Astrocyte (in vitro differentiated cells and primary cell): ENCODE measurements at regions not wholly inside any gene's neighbourhood (a gene's known extent, or its start where the extent isn't known, plus 50 kb on each side); places are given as distances from the start of the nearest gene placed in this dataset.

Source experiments
- DNase-seq: peaks from one replicate; pipeline ENCODE4 v3.0.0-alpha.2; 2010; ENCODE audit warnings: low read depth
- FAIRE-seq: peaks from 2 replicates; lab custom pipeline; 2011; peaks lifted over from hg19 to GRCh38; lab: Jason Lieb, UNC
- H2AFZ ChIP-seq: 2 replicates; pipeline ENCODE4 v1.6.0; 2012; ENCODE audit warnings: low read depth, low read length, inconsistent platforms
- H3K27ac ChIP-seq: 2 replicates; pipeline ENCODE4 v1.5.1; 2011; ENCODE audit warnings: low read depth, low read length, inconsistent platforms
- H3K27me3 ChIP-seq: 2 replicates; pipeline ENCODE4 v1.6.0; 2011; ENCODE audit warnings: low read length, inconsistent platforms; ENCODE audit not compliant: insufficient read depth
- H3K36me3 ChIP-seq: 2 replicates; pipeline ENCODE4 v1.5.1; 2011; ENCODE audit warnings: low read length, inconsistent platforms; ENCODE audit not compliant: insufficient read depth
- H3K4me1 ChIP-seq: 2 replicates; pipeline ENCODE4 v1.5.1; 2011; ENCODE audit warnings: low read length, inconsistent platforms; ENCODE audit not compliant: insufficient read depth
- H3K4me2 ChIP-seq: 2 replicates; pipeline ENCODE4 v1.6.0; 2012; ENCODE audit warnings: low read length, inconsistent platforms
- H3K4me3 ChIP-seq: 2 replicates; pipeline ENCODE4 v1.5.1; 2011; ENCODE audit warnings: low read depth, mild to moderate bottlenecking, low read length, inconsistent platforms; ENCODE audit not compliant: insufficient read depth
- H3K79me2 ChIP-seq: 2 replicates; pipeline ENCODE4 v1.6.0; 2012; ENCODE audit warnings: mild to moderate bottlenecking, low read length, inconsistent platforms; ENCODE audit not compliant: insufficient read depth
- H3K9ac ChIP-seq: 2 replicates; pipeline ENCODE4 v1.6.0; 2012; ENCODE audit warnings: mild to moderate bottlenecking, low read length, inconsistent platforms
- H3K9me3 ChIP-seq: 2 replicates; pipeline ENCODE4 v1.5.1; 2012; ENCODE audit warnings: low read depth, mild to moderate bottlenecking, low read length, inconsistent platforms; ENCODE audit not compliant: insufficient read depth
- H4K20me1 ChIP-seq: 2 replicates; pipeline ENCODE4 v1.6.0; 2012; ENCODE audit warnings: low read length, inconsistent platforms; ENCODE audit not compliant: insufficient read depth
- H3K27ac Mint-ChIP-seq: one replicate; pipeline ENCODE4 v1.8.0; 2021; ENCODE audit warnings: mild to moderate bottlenecking, mixed read lengths; ENCODE audit not compliant: unreplicated experiment
- H3K27me3 Mint-ChIP-seq: one replicate; pipeline ENCODE4 v1.8.0; 2021; ENCODE audit warnings: low read depth, mixed read lengths; ENCODE audit not compliant: unreplicated experiment
- H3K36me3 Mint-ChIP-seq: one replicate; pipeline ENCODE4 v1.8.0; 2021; ENCODE audit warnings: low read depth, mixed read lengths; ENCODE audit not compliant: unreplicated experiment
- H3K4me1 Mint-ChIP-seq: one replicate; pipeline ENCODE4 v1.8.0; 2021; ENCODE audit warnings: low read depth, mixed read lengths; ENCODE audit not compliant: unreplicated experiment
- H3K4me3 Mint-ChIP-seq: one replicate; pipeline ENCODE4 v1.8.0; 2021; ENCODE audit warnings: mild to moderate bottlenecking, moderate library complexity, mixed read lengths; ENCODE audit not compliant: unreplicated experiment
- H3K9me3 Mint-ChIP-seq: one replicate; pipeline ENCODE4 v1.8.0; 2021; ENCODE audit warnings: mild to moderate bottlenecking, mixed read lengths; ENCODE audit not compliant: unreplicated experiment
- EZH2 ChIP-seq: IDR thresholded peaks from 2 replicates; pipeline ENCODE4 v1.6.1; 2012; ENCODE audit warnings: mild to moderate bottlenecking, low read length, inconsistent platforms; ENCODE audit not compliant: insufficient read depth
- TF ChIP-seq, protein P1 (sequence below): IDR thresholded peaks from 2 replicates; pipeline ENCODE4 v1.5.1; 2011; ENCODE audit warnings: low read depth, mild to moderate bottlenecking, inconsistent platforms, low read length, moderate library complexity; ENCODE audit not compliant: insufficient read depth

DNA sequence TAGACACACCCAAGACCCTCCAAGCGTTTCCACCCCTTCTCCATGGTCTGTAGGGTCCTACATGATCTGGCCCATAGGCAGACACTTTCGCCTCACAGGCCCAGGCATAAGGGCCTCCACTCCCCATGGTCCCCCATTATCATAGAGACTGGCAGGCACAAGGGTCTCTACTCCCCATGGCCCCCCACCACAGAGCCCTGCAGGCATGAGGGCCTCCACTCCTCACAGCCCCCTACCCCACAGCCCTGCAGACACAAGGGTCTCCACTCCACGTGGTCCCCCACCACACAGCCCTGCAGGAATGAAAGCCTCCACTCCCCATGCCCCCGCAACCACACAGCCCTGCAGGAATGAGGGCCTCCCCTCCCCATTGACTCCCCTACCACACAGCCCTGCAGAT lies 159.7 kb upstream of the AGAP1 start:
- H3K27ac Mint-ChIP-seq = no peak overlapping the region
- H3K27me3 Mint-ChIP-seq = peaks cover 19% of the 10 kb centered on the region

DNA sequence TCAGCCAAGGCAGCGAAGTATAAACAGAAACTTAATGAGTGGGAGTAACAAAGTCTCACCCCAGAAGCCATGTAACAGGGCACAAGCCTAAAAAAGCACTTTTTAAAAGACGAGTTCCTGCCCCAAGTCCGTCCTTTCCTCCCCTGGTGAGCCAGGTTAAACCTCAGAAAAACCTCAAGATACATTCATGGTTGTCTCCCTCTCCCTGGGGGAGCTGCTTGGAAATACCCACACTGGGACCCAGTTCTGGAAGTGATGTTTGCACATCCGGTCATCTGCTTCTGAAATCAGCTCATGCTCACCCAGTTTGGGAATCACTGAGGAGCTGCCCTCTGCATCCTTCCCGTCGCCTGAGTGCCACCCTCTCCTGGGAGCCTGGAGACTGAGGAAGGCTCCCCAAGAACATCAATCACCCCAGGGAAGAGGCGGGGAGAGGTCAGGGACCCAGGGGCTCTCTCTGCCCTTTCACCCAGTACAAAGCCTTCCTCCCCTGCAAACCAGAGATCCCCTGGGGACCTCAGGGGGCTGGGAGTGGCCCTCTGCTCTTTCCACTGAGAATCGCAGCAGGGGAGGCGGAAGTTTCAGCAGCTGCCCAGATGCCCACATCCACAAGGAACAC lies 150.6 kb upstream of the AGAP1 start:
- peaks cover 8% of the 10 kb centered on the region for H3K4me1 Mint-ChIP-seq
- Histone ChIP-seq H3K36me3 (no peaks in the 10 kb centered on the region), H3K9me3 (peaks cover 6% of the 10 kb centered on the region), H4K20me1 (no peaks in the 10 kb centered on the region), H3K27ac (no peak overlapping the region), H3K4me1 (peaks cover 11% of the 10 kb centered on the region), H3K27me3 (peaks cover 12% of the 10 kb centered on the region), H3K4me3 (no peak overlapping the region), H2AFZ (no peak overlapping the region), H3K9ac (no peak overlapping the region), H3K4me2 (peak overlapping the region; percentile 21), H3K79me2 (no peaks in the 10 kb centered on the region)
- FAIRE-seq (no peak), DNase-seq (peak; percentile 26)
- no peak overlapping the region for H3K27ac Mint-ChIP-seq
- H3K9me3 Mint-ChIP-seq = peaks cover 4% of the 10 kb centered on the region
- TF ChIP-seq EZH2 = no peak
- TF ChIP-seq, protein P1, sequence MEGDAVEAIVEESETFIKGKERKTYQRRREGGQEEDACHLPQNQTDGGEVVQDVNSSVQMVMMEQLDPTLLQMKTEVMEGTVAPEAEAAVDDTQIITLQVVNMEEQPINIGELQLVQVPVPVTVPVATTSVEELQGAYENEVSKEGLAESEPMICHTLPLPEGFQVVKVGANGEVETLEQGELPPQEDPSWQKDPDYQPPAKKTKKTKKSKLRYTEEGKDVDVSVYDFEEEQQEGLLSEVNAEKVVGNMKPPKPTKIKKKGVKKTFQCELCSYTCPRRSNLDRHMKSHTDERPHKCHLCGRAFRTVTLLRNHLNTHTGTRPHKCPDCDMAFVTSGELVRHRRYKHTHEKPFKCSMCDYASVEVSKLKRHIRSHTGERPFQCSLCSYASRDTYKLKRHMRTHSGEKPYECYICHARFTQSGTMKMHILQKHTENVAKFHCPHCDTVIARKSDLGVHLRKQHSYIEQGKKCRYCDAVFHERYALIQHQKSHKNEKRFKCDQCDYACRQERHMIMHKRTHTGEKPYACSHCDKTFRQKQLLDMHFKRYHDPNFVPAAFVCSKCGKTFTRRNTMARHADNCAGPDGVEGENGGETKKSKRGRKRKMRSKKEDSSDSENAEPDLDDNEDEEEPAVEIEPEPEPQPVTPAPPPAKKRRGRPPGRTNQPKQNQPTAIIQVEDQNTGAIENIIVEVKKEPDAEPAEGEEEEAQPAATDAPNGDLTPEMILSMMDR = no peak
- no peaks in the 10 kb centered on the region for H3K36me3 Mint-ChIP-seq
- H3K27me3 Mint-ChIP-seq = peaks cover 2% of the 10 kb centered on the region
- no peak overlapping the region for H3K4me3 Mint-ChIP-seq

More for the DNA sequence above, 159.7 kb upstream of the AGAP1 start:
- H3K4me1 ChIP-seq = peaks cover 7% of the 10 kb centered on the region
- no peak overlapping the region for H3K9ac ChIP-seq
- FAIRE-seq (no peak), DNase-seq (no peak)
- H4K20me1 ChIP-seq = no peaks in the 10 kb centered on the region
- H3K36me3 Mint-ChIP-seq = no peaks in the 10 kb centered on the region
- H3K27ac ChIP-seq = no peak overlapping the region
- no peaks in the 10 kb centered on the region for H3K36me3 ChIP-seq
- peaks cover 15% of the 10 kb centered on the region for H3K9me3 Mint-ChIP-seq
- no peak overlapping the region for H3K4me2 ChIP-seq
- H3K79me2 ChIP-seq = no peaks in the 10 kb centered on the region
- TF ChIP-seq, protein P1 = no peak
- H2AFZ ChIP-seq = no peak overlapping the region
- H3K4me3 ChIP-seq = no peak overlapping the region
- peaks cover 8% of the 10 kb centered on the region for H3K9me3 ChIP-seq
- peaks cover 2% of the 10 kb centered on the region for H3K4me1 Mint-ChIP-seq
- no peak overlapping the region for H3K4me3 Mint-ChIP-seq
- peaks cover 33% of the 10 kb centered on the region for H3K27me3 ChIP-seq

DNA sequence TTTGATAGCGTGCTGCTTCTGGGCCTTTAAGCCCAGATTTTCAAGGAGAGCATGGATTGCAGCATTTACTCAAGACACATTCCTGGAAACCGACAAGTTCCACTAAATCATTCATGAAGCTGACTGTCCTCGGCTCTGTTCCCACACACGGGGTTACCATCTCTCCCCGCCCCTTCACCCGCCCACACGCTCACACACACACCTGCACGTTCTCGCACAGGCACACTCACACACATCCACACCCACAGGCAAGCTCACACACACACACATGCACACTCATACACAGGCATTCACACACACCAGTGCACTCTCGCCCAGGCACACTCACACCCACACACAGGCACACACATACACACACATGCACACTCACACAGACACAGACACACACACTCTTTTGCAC lies 150.0 kb upstream of the AGAP1 start:
- Histone ChIP-seq H3K4me1 (peaks cover 11% of the 10 kb centered on the region), H2AFZ (no peak overlapping the region), H3K36me3 (no peaks in the 10 kb centered on the region), H3K4me3 (no peak overlapping the region), H3K79me2 (no peaks in the 10 kb centered on the region), H4K20me1 (no peaks in the 10 kb centered on the region), H3K27me3 (peaks cover 6% of the 10 kb centered on the region), H3K9ac (no peak overlapping the region), H3K4me2 (peak overlapping the region; percentile 21), H3K27ac (no peak overlapping the region), H3K9me3 (peaks cover 5% of the 10 kb centered on the region)
- H3K4me1 Mint-ChIP-seq = peaks cover 8% of the 10 kb centered on the region
- no peak overlapping the region for H3K4me3 Mint-ChIP-seq
- DNase-seq = peak; percentile 64
- no peak for FAIRE-seq
- H3K27ac Mint-ChIP-seq = no peak overlapping the region
- TF ChIP-seq EZH2 = no peak
- H3K36me3 Mint-ChIP-seq = no peaks in the 10 kb centered on the region
- no peaks in the 10 kb centered on the region for H3K27me3 Mint-ChIP-seq
- no peaks in the 10 kb centered on the region for H3K9me3 Mint-ChIP-seq
